H1 (cell line): ENCODE measurements at regions not wholly inside any gene's neighbourhood (a gene's known extent, or its start where the extent isn't known, plus 50 kb on each side); places are given as distances from the start of the nearest gene placed in this dataset.
A peak's percentile ranks its signal among the peaks of the same experiment; 100 is the strongest.

ENCODE experiments used
- CTCF ChIA-PET: fragments of 300-600 bp; sonication (Branson Sonifier 250); formaldehyde crosslinking; loops from one replicate; lab custom pipeline; 2021; ENCODE audit not compliant: partially characterized antibody; lab: Charles Lee
- POLR2A ChIA-PET: fragments of 300-600 bp; sonication (Branson Sonifier 250); formaldehyde crosslinking; loops from one replicate; lab custom pipeline; 2021; ENCODE audit warnings: inconsistent platforms; ENCODE audit not compliant: partially characterized antibody; lab: Charles Lee
- DNase-seq, 2 experiments: peaks; one replicate each; pipeline versions ENCODE4 v3.0.0 to v3.0.0-alpha.2; 2010 to 2022; ENCODE audit warnings: low spot score in 2 of 2, low read depth in 1 of 2, mixed read lengths in 1 of 2
- FAIRE-seq: peaks from 2 replicates; lab custom pipeline; 2011; peaks lifted over from hg19 to GRCh38; lab: Jason Lieb, UNC
- H2AFZ ChIP-seq: 2 replicates; pipeline ENCODE4 v1.8.1; 2012; ENCODE audit warnings: low read length, inconsistent platforms
- H2AK5ac ChIP-seq: 2 replicates; pipeline ENCODE4 v1.6.1; 2013; ENCODE audit warnings: low read depth, low read length
- H2BK120ac ChIP-seq: replicated peaks from 2 replicates; pipeline ENCODE3; 2013; ENCODE audit warnings: low read depth, low read length, inconsistent platforms
- H2BK12ac ChIP-seq: 2 replicates; pipeline ENCODE4 v1.6.1; 2013; ENCODE audit warnings: low read depth, low read length
- H2BK15ac ChIP-seq: 2 replicates; pipeline ENCODE4 v1.6.1; 2013; ENCODE audit warnings: low read length
- H2BK20ac ChIP-seq: 2 replicates; pipeline ENCODE4 v1.6.1; 2013; ENCODE audit warnings: low read length
- H2BK5ac ChIP-seq: 2 replicates; pipeline ENCODE4 v1.6.1; 2013; ENCODE audit warnings: low read depth, low read length
- H3K14ac ChIP-seq: 2 replicates; pipeline ENCODE4 v1.6.1; 2013; ENCODE audit warnings: inconsistent platforms; ENCODE audit not compliant: insufficient read length
- H3K18ac ChIP-seq: 2 replicates; pipeline ENCODE4 v1.6.1; 2013; ENCODE audit warnings: low read length; ENCODE audit errors: extremely low read depth
- H3K23ac ChIP-seq: 2 replicates; pipeline ENCODE4 v1.6.1; 2013; ENCODE audit warnings: inconsistent platforms; ENCODE audit not compliant: insufficient read length
- H3K23me2 ChIP-seq: 2 replicates; pipeline ENCODE4 v1.6.1; 2013; ENCODE audit warnings: low read depth, low read length
- H3K27ac ChIP-seq: 2 replicates; pipeline ENCODE4 v1.6.1; 2011; ENCODE audit warnings: low read depth, low read length, inconsistent platforms
- H3K27me3 ChIP-seq, 4 experiments: replicated peaks in 1 of 4; 1 replicate in 1 of 4; 2 replicates in 3 of 4; pipeline versions ENCODE4 v1.6.1 to v1.8.1; 2011 to 2013; ENCODE audit warnings: low read length in 3 of 4, mild to moderate bottlenecking in 3 of 4, inconsistent platforms in 2 of 4, mixed read lengths in 2 of 4, moderate library complexity in 1 of 4; ENCODE audit not compliant: control insufficient read depth in 3 of 4, insufficient read depth in 3 of 4; ENCODE audit errors: extremely low read depth in 1 of 4
- H3K36me3 ChIP-seq, 4 experiments: 2 replicates each; pipeline versions ENCODE4 v1.6.1 to v1.8.1; 2011 to 2013; ENCODE audit warnings: mild to moderate bottlenecking in 4 of 4, low read length in 3 of 4, moderate library complexity in 2 of 4, control low read depth in 1 of 4, inconsistent platforms in 1 of 4; ENCODE audit not compliant: insufficient read depth in 4 of 4, control insufficient read depth in 2 of 4
- H3K4ac ChIP-seq: replicated peaks from 2 replicates; pipeline ENCODE3; 2013; ENCODE audit warnings: low read length, low read depth, mixed read lengths, inconsistent platforms; ENCODE audit not compliant: insufficient read length
- H3K4me1 ChIP-seq, 4 experiments: replicated peaks in 1 of 4; 1 replicate in 1 of 4; 2 replicates in 3 of 4; pipeline versions ENCODE4 v1.6.1 to v1.8.1; 2011 to 2013; ENCODE audit warnings: low read length in 3 of 4, inconsistent platforms in 2 of 4, mixed read lengths in 1 of 4; ENCODE audit not compliant: insufficient read depth in 4 of 4, control insufficient read depth in 3 of 4
- H3K4me2 ChIP-seq, 2 experiments: 2 replicates each; pipeline versions ENCODE4 v1.6.1 to v1.8.1; 2011 to 2013; ENCODE audit warnings: low read depth in 2 of 2, low read length in 2 of 2, control low read depth in 1 of 2, inconsistent platforms in 1 of 2, mild to moderate bottlenecking in 1 of 2; ENCODE audit not compliant: insufficient read depth in 1 of 2
- H3K4me3 ChIP-seq, 4 experiments: fragments of 200-600, 300-600 bp in 1 of 4; sonication (generic), shearing (Covaris generic), sonication (Bioruptor Twin) in 1 of 4; 2 replicates each; pipeline versions ENCODE4 v1.5.1 to v1.8.1; 2011 to 2016; ENCODE audit warnings: low read length in 4 of 4, low read depth in 3 of 4, control low read depth in 2 of 4, inconsistent platforms in 2 of 4, mild to moderate bottlenecking in 2 of 4, mixed read lengths in 1 of 4, moderate library complexity in 1 of 4; ENCODE audit not compliant: insufficient read depth in 2 of 4; ENCODE audit errors: extremely low read depth in 1 of 4
- H3K56ac ChIP-seq: replicated peaks from 2 replicates; pipeline ENCODE3; 2013; ENCODE audit warnings: low read depth, mild to moderate bottlenecking, mixed read lengths, low read length, inconsistent platforms; ENCODE audit not compliant: insufficient read length
- H3K79me1 ChIP-seq: 2 replicates; pipeline ENCODE4 v1.6.1; 2013; ENCODE audit warnings: low read depth, low read length, control low read depth
- H3K79me2 ChIP-seq, 2 experiments: 2 replicates each; pipeline versions ENCODE4 v1.6.1 to v1.8.1; 2012 to 2013; ENCODE audit warnings: low read length in 2 of 2, mild to moderate bottlenecking in 2 of 2, inconsistent platforms in 1 of 2; ENCODE audit not compliant: insufficient read depth in 2 of 2, control insufficient read depth in 1 of 2
- H3K9ac ChIP-seq, 4 experiments: replicated peaks in 1 of 4; 1 replicate in 1 of 4; 2 replicates in 3 of 4; pipeline versions ENCODE4 v1.6.1 to v1.8.1; 2011 to 2013; ENCODE audit warnings: low read depth in 3 of 4, low read length in 3 of 4, control low read depth in 2 of 4, mild to moderate bottlenecking in 2 of 4, moderate library complexity in 2 of 4, inconsistent platforms in 1 of 4; ENCODE audit errors: extremely low read depth in 1 of 4
- H3K9me3 ChIP-seq, 2 experiments: 2 replicates each; pipeline versions ENCODE4 v1.6.1 to v1.8.1; 2012 to 2013; ENCODE audit warnings: mild to moderate bottlenecking in 2 of 2, moderate library complexity in 2 of 2, control low read depth in 1 of 2, inconsistent platforms in 1 of 2, low read depth in 1 of 2, low read length in 1 of 2, mixed read lengths in 1 of 2; ENCODE audit not compliant: insufficient read depth in 2 of 2
- H4K20me1 ChIP-seq, 2 experiments: replicated peaks in 1 of 2; 2 replicates each; pipeline versions ENCODE3 to v1.8.1; 2011 to 2013; ENCODE audit warnings: inconsistent platforms in 2 of 2, low read length in 2 of 2, mild to moderate bottlenecking in 1 of 2; ENCODE audit not compliant: insufficient read depth in 2 of 2, control insufficient read depth in 1 of 2
- H4K5ac ChIP-seq: 2 replicates; pipeline ENCODE4 v1.6.1; 2013; ENCODE audit warnings: low read length, low read depth, mixed read lengths, inconsistent platforms; ENCODE audit not compliant: insufficient read length
- H4K8ac ChIP-seq: 2 replicates; pipeline ENCODE4 v1.8.0; 2013; ENCODE audit warnings: mild to moderate bottlenecking, moderate library complexity, low read length, inconsistent platforms; ENCODE audit not compliant: insufficient read depth; ENCODE audit errors: extremely low read depth
- H4K91ac ChIP-seq: replicated peaks from 2 replicates; pipeline ENCODE3; 2013; ENCODE audit warnings: low read length, mixed read lengths, inconsistent platforms; ENCODE audit not compliant: insufficient read length
- HDAC2 ChIP-seq, 2 experiments: fragments of 300-600 bp in 1 of 2; sonication (generic) in 1 of 2; IDR thresholded peaks; 2 replicates each; pipeline ENCODE4 v1.6.1; 2011 to 2012; ENCODE audit warnings: low read depth in 2 of 2, low read length in 2 of 2, mild to moderate bottlenecking in 2 of 2, moderate library complexity in 2 of 2, borderline replicate concordance in 1 of 2, inconsistent platforms in 1 of 2
- SP2 ChIP-seq: IDR thresholded peaks from 2 replicates; pipeline ENCODE4 v1.6.1; 2012; ENCODE audit warnings: mild to moderate bottlenecking, low read length, inconsistent platforms
- WGBS, 2 experiments: shearing (Covaris generic) in 1 of 2; methylation state at CpG; one replicate each; pipeline versions ENCODE4 v1.1.6 to v1.1.7; 2013 to 2015; ENCODE audit warnings: low lambda C conversion rate in 2 of 2, mixed read lengths in 2 of 2, inconsistent platforms in 1 of 2, low coverage in 1 of 2, missing lambda C conversion rate in 1 of 2; ENCODE audit not compliant: insufficient replicate concordance in 2 of 2, insufficient coverage in 1 of 2, insufficient read length in 1 of 2; ENCODE audit errors: extremely low coverage in 1 of 2, missing lambda C conversion rate in 1 of 2; 5-methylcytosine and 5-hydroxymethylcytosine counted together

- H3K27me3 ChIP-seq: no peaks in the 10 kb centered on the region
- H3K56ac ChIP-seq: no peak overlapping the region
- no peak overlapping the region for H3K4me2 ChIP-seq
- ChIA-PET CTCF (interaction anchor here (0.7 to 1.0 kb wide), 2 partner anchors 9 to 21 kb away, joined by 3 read pairs; no protein-coding TSS in a partner anchor), POLR2A (no interaction called here)
- H3K27ac ChIP-seq: no peak overlapping the region
- no peaks in the 10 kb centered on the region for H3K23me2 ChIP-seq
- no peak overlapping the region for H4K8ac ChIP-seq
- no peaks in the 10 kb centered on the region for H3K4me1 ChIP-seq
- H4K91ac ChIP-seq: no peak overlapping the region
- H2BK20ac ChIP-seq: no peak overlapping the region
- no peak overlapping the region for H2BK12ac ChIP-seq
- no peaks in the 10 kb centered on the region for H3K79me2 ChIP-seq
- H2BK5ac ChIP-seq: no peak overlapping the region
- no peak overlapping the region for H2BK15ac ChIP-seq
- H4K5ac ChIP-seq: no peak overlapping the region
- no peak overlapping the region for H3K14ac ChIP-seq
- FAIRE-seq: no peak
- H3K79me1 ChIP-seq: no peaks in the 10 kb centered on the region
- no peaks in the 10 kb centered on the region for H4K20me1 ChIP-seq
- no peaks in the 10 kb centered on the region for H3K9me3 ChIP-seq
- H2AK5ac ChIP-seq: no peak overlapping the region
- no peak overlapping the region for H3K4me3 ChIP-seq
- no peaks in the 10 kb centered on the region for H3K36me3 ChIP-seq
- 76% methylated on average over 1 of the region's 1 CpG; no CpG with 5 or more reads in 1 of the 2 experiments for WGBS, 2 experiments
- no peak overlapping the region for H3K23ac ChIP-seq
- no peak overlapping the region for H3K18ac ChIP-seq
- peak overlapping the region; percentile 0; the same call in 1 of the 2 replicates for H2AFZ ChIP-seq
- H3K4ac ChIP-seq: no peak overlapping the region
- DNase-seq: no peak
- no peak for TF ChIP-seq HDAC2 (IDR thresholded peaks at IDR 0.05; ENCODE audit: borderline replicate concordance in 1 of 2, low read depth in 2 of 2, low read length in 2 of 2)
- no peak for TF ChIP-seq SP2
- H3K9ac ChIP-seq: no peak overlapping the region
- H2BK120ac ChIP-seq: no peak overlapping the region
Measured at GRCh38 chr7:31267486-31267885, 73.0 kb downstream of the NEUROD6 start.
